SKM-1 treated with dmso at 0.1 percent for 144 hours (cell line): ENCODE measurements at regions not wholly inside any gene's neighbourhood (a gene's known extent, or its start where the extent isn't known, plus 50 kb on each side); places are given as distances from the start of the nearest gene placed in this dataset.
"Not testable (repeated sequence)": the region's sequence is repeated elsewhere in the genome, so short reads cannot be mapped to it uniquely, and the experiment has no call there.

Source experiments
- DNase-seq: peaks from one replicate; lab custom pipeline; 2025; ENCODE audit not compliant: unreplicated experiment; lab: John Stamatoyannopoulos, UW

GRCh38 chr20:2203436-2203835 lies 92.4 kb upstream of the TGM3 start:
- DNase-seq = no peak

GRCh38 chr20:2204021-2204420 lies 91.8 kb upstream of the TGM3 start:
- DNase-seq = no peak

GRCh38 chr20:2206957-2207769 lies 88.6 kb upstream of the TGM3 start:
- no peak for DNase-seq

GRCh38 chr20:2207770-2208097 lies 88.1 kb upstream of the TGM3 start:
- no peak for DNase-seq

- DNase-seq = no peak
These were observed 86.9 kb upstream of the TGM3 start for GRCh38 chr20:2208897-2209296.

GRCh38 chr20:2210646-2211552 lies 84.9 kb upstream of the TGM3 start:
- DNase-seq = no peak

- no peak for DNase-seq
These were observed 83.3 kb upstream of the TGM3 start for GRCh38 chr20:2212456-2213015.

GRCh38 chr20:2213401-2213800 lies 82.4 kb upstream of the TGM3 start:
- DNase-seq = no peak

GRCh38 chr20:2217857-2218539 lies 77.8 kb upstream of the TGM3 start:
- peak; percentile 45 for DNase-seq

GRCh38 chr20:2219481-2220006 lies 76.3 kb upstream of the TGM3 start:
- no peak for DNase-seq

GRCh38 chr20:2220298-2220697 lies 75.5 kb upstream of the TGM3 start:
- DNase-seq = no peak

- no peak for DNase-seq
These were observed 73.9 kb upstream of the TGM3 start for GRCh38 chr20:2221921-2222320.

- DNase-seq = no peak
These were observed 72.0 kb upstream of the TGM3 start for GRCh38 chr20:2223558-2224367.

GRCh38 chr20:2224368-2224639 lies 71.5 kb upstream of the TGM3 start:
- DNase-seq = no peak

- not testable (repeated sequence) for DNase-seq
These were observed 68.5 kb upstream of the TGM3 start for GRCh38 chr20:2227285-2227684.

GRCh38 chr20:2227861-2228260 lies 67.9 kb upstream of the TGM3 start:
- DNase-seq = no peak

GRCh38 chr20:2228926-2229325 lies 66.9 kb upstream of the TGM3 start:
- DNase-seq = no peak

GRCh38 chr20:2230726-2231488 lies 64.9 kb upstream of the TGM3 start:
- no peak for DNase-seq

GRCh38 chr20:2231701-2232100 lies 64.1 kb upstream of the TGM3 start:
- DNase-seq = no peak
